Testis (tissue), 2 donors: ENCODE measurements at regions not wholly inside any gene's neighbourhood (a gene's known extent, or its start where the extent isn't known, plus 50 kb on each side); places are given as distances from the start of the nearest gene placed in this dataset.

Experiments used
- DNase-seq: peaks from one replicate; pipeline ENCODE4 v3.0.0-alpha.2; 2019
- H3K27ac ChIP-seq, 2 donors: fragments of 200-600 bp; sonication (generic); one replicate each; pipeline ENCODE4 v1.5.1; 2019
- H3K27me3 ChIP-seq: fragments of 200-600 bp; sonication (generic); one replicate; pipeline ENCODE4 v1.5.1; 2019
- H3K36me3 ChIP-seq: fragments of 200-600 bp; sonication (generic); one replicate; pipeline ENCODE4 v1.5.1; 2017; ENCODE audit warnings: low read depth; ENCODE audit errors: missing control alignments
- H3K4me1 ChIP-seq: fragments of 200-600 bp; sonication (generic); one replicate; pipeline ENCODE4 v1.5.1; 2019
- H3K4me3 ChIP-seq, 2 donors: fragments of 200-600 bp; sonication (generic); one replicate each; pipeline ENCODE4 v1.5.1; 2017 to 2019
- H3K9me3 ChIP-seq: fragments of 200-600 bp; sonication (generic); one replicate; pipeline ENCODE4 v1.5.1; 2017
- POLR2A ChIP-seq: fragments of 450-650 bp; IDR thresholded peaks from one replicate; pipeline ENCODE4 v1.6.1; 2017; ENCODE audit warnings: antibody characterized with exemption, mild to moderate bottlenecking, moderate library complexity
- WGBS, 2 donors: methylation state at CpG; one replicate each; pipeline ENCODE4 v1.1.5; 2018; 5-methylcytosine and 5-hydroxymethylcytosine counted together
- intact Hi-C: fragments of 100-400 bp; cut with DNase I; formaldehyde crosslinking; loops from one replicate; pipeline ENCODE4 v1.15.1; 2023; ENCODE audit warnings: low total_unique reads
- TF ChIP-seq, protein P1 (sequence below), 3 experiments: fragments of 450-650 bp in 2 of 3; fragments of 200-600 bp in 1 of 3; sonication (generic) in 1 of 3; IDR thresholded peaks; one replicate each; pipeline ENCODE4 v1.5.1; 2016 to 2019; ENCODE audit warnings: antibody characterized with exemption in 3 of 3, mild to moderate bottlenecking in 2 of 3, moderate library complexity in 1 of 3

DNA sequence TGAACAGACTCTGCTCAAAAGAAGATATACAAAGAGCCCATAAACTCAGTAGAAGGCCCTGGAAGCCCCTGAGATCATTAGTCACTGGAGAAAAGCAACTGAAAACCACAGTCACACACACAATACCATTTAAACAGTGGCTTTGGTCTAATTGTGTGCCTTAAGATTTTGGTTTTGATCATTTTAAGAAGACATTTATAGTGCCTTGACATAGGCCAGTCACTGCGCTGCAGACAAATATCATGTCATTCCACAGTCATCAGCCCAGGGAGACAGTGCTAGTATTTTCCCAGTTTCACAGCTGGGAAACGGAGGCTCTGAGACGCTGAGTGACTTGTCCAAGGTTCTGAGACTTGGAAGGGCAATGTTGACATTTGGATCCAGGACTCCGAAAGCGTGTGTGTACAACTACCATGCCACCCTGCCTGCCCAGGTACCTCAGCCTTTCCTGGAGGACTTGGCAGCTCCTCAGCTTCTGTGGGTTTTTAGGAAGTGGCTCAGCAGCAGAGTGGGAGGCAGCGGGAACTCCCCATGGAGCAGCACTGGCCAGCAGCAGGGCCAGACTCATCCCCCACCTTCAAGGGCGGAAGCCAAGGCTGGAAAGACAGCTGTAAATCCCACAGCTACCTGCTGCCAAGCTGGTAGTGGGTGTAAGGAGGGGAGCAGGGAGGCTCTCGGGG lies 173.9 kb downstream of the WDR11 start:
- H3K27ac ChIP-seq = no peak overlapping the region
- no peaks in the 10 kb centered on the region for H3K27me3 ChIP-seq
- intact Hi-C loops = no loop called here

DNA sequence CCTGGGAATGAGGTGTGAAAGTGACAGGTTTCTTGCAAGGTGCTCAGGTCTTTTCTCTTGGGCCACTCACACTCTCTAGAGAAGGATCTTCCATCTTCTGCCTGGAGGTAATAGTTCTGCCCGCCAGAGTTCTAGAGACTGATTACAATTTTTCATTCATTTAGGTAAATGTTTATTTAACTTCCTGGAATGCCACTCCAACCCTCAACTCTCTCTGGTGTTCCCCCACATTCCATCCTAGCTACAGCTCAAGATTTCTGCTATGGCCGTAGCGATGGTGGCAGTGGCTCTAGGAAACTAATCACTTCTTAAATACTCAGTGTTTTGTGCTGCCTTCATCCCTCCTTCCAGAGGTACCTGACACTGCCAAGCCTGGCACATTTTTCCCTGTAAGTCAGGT lies 174.6 kb downstream of the WDR11 start:
- Histone ChIP-seq H3K36me3 (no peaks in the 10 kb centered on the region), H3K4me1 (no peaks in the 10 kb centered on the region), H3K9me3 (no peaks in the 10 kb centered on the region), H3K27me3 (no peaks in the 10 kb centered on the region), H3K4me3 (no peak overlapping the region), H3K27ac (no peak overlapping the region)
- no peak for DNase-seq
- TF ChIP-seq, protein P1, sequence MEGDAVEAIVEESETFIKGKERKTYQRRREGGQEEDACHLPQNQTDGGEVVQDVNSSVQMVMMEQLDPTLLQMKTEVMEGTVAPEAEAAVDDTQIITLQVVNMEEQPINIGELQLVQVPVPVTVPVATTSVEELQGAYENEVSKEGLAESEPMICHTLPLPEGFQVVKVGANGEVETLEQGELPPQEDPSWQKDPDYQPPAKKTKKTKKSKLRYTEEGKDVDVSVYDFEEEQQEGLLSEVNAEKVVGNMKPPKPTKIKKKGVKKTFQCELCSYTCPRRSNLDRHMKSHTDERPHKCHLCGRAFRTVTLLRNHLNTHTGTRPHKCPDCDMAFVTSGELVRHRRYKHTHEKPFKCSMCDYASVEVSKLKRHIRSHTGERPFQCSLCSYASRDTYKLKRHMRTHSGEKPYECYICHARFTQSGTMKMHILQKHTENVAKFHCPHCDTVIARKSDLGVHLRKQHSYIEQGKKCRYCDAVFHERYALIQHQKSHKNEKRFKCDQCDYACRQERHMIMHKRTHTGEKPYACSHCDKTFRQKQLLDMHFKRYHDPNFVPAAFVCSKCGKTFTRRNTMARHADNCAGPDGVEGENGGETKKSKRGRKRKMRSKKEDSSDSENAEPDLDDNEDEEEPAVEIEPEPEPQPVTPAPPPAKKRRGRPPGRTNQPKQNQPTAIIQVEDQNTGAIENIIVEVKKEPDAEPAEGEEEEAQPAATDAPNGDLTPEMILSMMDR (IDR thresholded peaks at IDR 0.05) = no peak
- intact Hi-C loops = no loop called here
- WGBS, 2 donors = 77 to 83% methylated on average over 3 of the region's 3 CpGs

More for the DNA sequence above, 173.9 kb downstream of the WDR11 start:
- Histone ChIP-seq H3K4me1 (no peaks in the 10 kb centered on the region), H3K9me3 (no peaks in the 10 kb centered on the region), H3K36me3 (no peaks in the 10 kb centered on the region), H3K4me3 (no peak overlapping the region)
- TF ChIP-seq, protein P1 (IDR thresholded peaks at IDR 0.05) = no peak
- TF ChIP-seq POLR2A = no peak
- WGBS, 2 donors = 72 to 75% methylated on average over 8 of the region's 8 CpGs
- DNase-seq = no peak

DNA sequence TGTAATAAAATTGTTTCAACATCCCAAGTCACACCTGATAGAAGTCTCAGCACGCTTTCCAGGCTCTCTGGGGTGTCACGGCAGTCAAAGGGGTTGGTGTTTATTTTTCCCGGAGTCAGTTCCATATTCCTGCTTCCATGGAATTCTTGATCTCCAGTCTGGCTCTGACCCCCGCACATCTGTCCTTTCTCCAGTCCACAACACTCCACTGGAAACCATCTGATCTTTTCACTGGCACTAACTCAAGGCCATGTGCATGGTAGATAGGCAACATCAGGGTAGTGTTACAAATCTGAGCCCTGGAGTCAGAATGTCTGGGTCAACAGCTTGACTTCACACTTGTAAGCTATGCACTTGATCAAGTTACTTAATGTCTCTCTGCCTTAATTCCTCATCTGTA lies 176.2 kb downstream of the WDR11 start:
- Histone ChIP-seq H3K27ac (no peak overlapping the region), H3K4me3 (no peak overlapping the region), H3K4me1 (no peaks in the 10 kb centered on the region), H3K36me3 (no peaks in the 10 kb centered on the region), H3K9me3 (no peaks in the 10 kb centered on the region), H3K27me3 (no peaks in the 10 kb centered on the region)
- WGBS, 2 donors = 40 to 61% methylated on average over 4 of the region's 4 CpGs
- no peak for TF ChIP-seq POLR2A
- TF ChIP-seq, protein P1 (IDR thresholded peaks at IDR 0.05) = no peak
- intact Hi-C loops = no loop called here
- no peak for DNase-seq

DNA sequence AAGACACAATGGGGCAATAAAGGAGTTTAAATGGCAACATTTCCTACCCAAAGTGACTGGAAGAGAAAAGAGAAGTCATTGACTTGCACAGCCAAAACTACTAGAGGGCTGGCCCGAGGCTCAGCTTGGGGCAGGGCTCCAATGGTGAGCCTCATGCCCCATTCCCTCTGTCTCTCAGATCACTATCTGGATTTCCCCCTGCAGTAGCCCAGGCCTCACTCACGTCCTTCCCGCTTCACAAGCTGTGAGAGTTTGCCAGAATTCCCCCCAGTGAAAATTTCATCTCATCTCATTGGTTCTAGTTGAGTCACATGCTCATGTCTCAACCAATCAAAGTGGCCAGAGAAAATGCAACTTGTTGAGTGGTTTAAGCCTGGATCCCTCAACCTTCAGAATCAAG lies 181.3 kb downstream of the WDR11 start:
- 49 to 61% methylated on average over 3 of the region's 3 CpGs for WGBS, 2 donors
- Histone ChIP-seq H3K9me3 (no peaks in the 10 kb centered on the region), H3K36me3 (no peaks in the 10 kb centered on the region), H3K4me1 (no peaks in the 10 kb centered on the region), H3K4me3 (no peak overlapping the region), H3K27ac (no peak overlapping the region), H3K27me3 (no peaks in the 10 kb centered on the region)
- no peak for DNase-seq
- intact Hi-C loops = no loop called here
- TF ChIP-seq, protein P1 (IDR thresholded peaks at IDR 0.05) = no peak
- TF ChIP-seq POLR2A = no peak

DNA sequence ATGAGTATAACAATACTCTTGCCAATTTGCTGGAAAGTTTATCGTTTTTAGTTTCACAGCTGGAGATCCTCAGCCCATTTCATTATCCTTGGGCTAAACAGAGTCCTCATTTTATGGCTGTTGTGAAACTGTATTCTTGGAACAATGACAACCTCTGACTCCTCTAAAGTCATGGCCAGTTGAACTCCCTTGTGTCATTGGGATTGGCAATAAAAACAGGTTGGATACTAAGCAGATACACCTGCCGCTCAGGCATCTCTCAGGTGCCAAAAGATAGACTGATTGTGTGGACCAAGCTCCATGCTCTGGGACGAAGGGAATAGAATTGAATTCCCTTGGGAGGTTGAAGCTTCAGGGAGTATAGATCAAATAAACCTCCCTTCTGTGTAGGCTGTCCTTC lies 182.2 kb downstream of the WDR11 start:
- DNase-seq = no peak
- Histone ChIP-seq H3K4me3 (no peak overlapping the region), H3K4me1 (no peaks in the 10 kb centered on the region), H3K27ac (no peak overlapping the region), H3K36me3 (no peaks in the 10 kb centered on the region), H3K27me3 (no peaks in the 10 kb centered on the region), H3K9me3 (no peaks in the 10 kb centered on the region)
- TF ChIP-seq, protein P1 (IDR thresholded peaks at IDR 0.05) = no peak
- TF ChIP-seq POLR2A = no peak
- WGBS, 2 donors = 55 to 60% methylated on average over 3 of the region's 3 CpGs
- intact Hi-C loops = no loop called here
